Right cardiac atrium (tissue), 5 donors: ENCODE measurements at regions not wholly inside any gene's neighbourhood (a gene's known extent, or its start where the extent isn't known, plus 50 kb on each side); places are given as distances from the start of the nearest gene placed in this dataset.
A peak's percentile ranks its signal among the peaks of the same experiment; 100 is the strongest.

Experiments
- ATAC-seq, 2 donors: fragments of 200-7000 bp; cut with Tn5 transposase; one replicate each; pipeline versions ENCODE4 v1.8.0 to v1.9.1; 2020; ENCODE audit warnings: moderate library complexity in 2 of 2, mild to moderate bottlenecking in 1 of 2
- DNase-seq, 3 donors: peaks; one replicate each; pipeline ENCODE4 v3.0.0-alpha.2; 2020
- H3K27ac ChIP-seq: one replicate; pipeline ENCODE4 v1.5.1; 2013; ENCODE audit warnings: mild to moderate bottlenecking, low read length, control low read depth, moderate library complexity
- H3K27me3 ChIP-seq: one replicate; pipeline ENCODE4 v1.6.1; 2013; ENCODE audit not compliant: control insufficient read depth, insufficient read depth
- H3K4me1 ChIP-seq: one replicate; pipeline ENCODE4 v1.6.1; 2013; ENCODE audit warnings: low read length; ENCODE audit not compliant: control insufficient read depth, insufficient read depth
- H3K4me3 ChIP-seq: one replicate; pipeline ENCODE4 v1.5.1; 2013; ENCODE audit warnings: low read length, control low read depth
- H3K9me3 ChIP-seq: one replicate; pipeline ENCODE4 v1.6.1; 2013; ENCODE audit warnings: low read length; ENCODE audit not compliant: control insufficient read depth
- WGBS: extraction: QIAGEN DNeasy Blood & Tissue Kit; methylation state at CpG from one replicate; pipeline ENCODE4 v1.1.7; 2013; 5-methylcytosine and 5-hydroxymethylcytosine counted together
- intact Hi-C, 4 donors: fragments of 100-400 bp; cut with DNase I; formaldehyde crosslinking; loops; one replicate each; pipeline versions ENCODE4 v1.11.0 to v1.14.0; 2022 to 2023
- donor health status: healthy with polysubstance abuse.
- donor health status: DM: no; HTN: yes; CAD: no.
- donor health status: DM: no; HTN: no; CAD: no.
- donor health status: DM: no; HTN: yes; CAD: no; lungs with severe emphysema.
- donor health status: DM: yes; HTN: yes; CAD: no.

DNA sequence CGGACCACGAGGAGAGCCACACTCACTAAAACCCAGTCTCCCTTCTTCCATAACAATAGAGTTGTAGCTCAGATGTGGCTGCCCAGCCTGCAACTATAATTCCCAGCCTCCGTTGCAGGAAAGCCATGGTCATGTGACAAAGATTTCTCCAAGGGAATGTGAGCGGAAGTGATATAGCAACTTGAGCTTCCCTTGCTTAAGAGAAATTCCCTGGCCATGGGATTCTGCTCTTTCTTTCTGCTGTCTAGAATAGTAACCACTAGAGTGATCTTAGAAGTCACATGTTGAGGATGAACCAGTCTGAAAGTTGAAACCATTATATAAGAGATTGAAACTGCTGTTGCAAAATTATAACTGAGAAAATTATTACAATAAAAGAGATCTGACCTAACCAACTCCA, 86.4 kb upstream of the MED14 start:
- H3K27me3 ChIP-seq = no peaks in the 10 kb centered on the region
- no peaks in the 10 kb centered on the region for H3K4me1 ChIP-seq
- intact Hi-C loops = no loop called here
- DNase-seq (no peak), ATAC-seq (no peak)
- H3K27ac ChIP-seq = no peak overlapping the region
- WGBS = 62% methylated on average over 4 of the region's 4 CpGs
- H3K9me3 ChIP-seq = no peaks in the 10 kb centered on the region
- no peak overlapping the region for H3K4me3 ChIP-seq

DNA sequence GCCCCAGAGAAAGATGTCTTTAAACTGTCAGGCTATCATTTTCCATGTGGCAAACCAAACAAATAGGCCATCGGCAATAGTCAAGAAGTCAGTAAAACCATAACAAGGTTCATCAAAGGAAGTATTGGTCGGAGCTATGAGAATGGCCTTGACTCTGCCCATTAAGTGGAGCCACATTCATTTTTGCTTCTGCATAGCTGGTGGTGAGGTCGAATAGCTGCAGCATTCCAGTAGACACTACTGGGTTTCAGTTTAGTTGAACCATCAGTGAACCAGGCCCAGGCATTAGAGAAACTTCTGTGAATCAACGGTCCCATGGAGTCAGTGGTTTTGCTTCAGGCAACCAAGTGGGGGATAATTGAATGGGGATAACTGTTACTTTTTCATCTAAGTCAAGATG, 92.0 kb upstream of the MED14 start:
- H3K4me1 ChIP-seq = no peaks in the 10 kb centered on the region
- no peaks in the 10 kb centered on the region for H3K9me3 ChIP-seq
- 95% methylated on average over 4 of the region's 4 CpGs for WGBS
- intact Hi-C loops = no loop called here
- ATAC-seq = no peak
- no peaks in the 10 kb centered on the region for H3K27me3 ChIP-seq
- H3K4me3 ChIP-seq = no peak overlapping the region
- DNase-seq = no peak
- H3K27ac ChIP-seq = no peak overlapping the region

DNA sequence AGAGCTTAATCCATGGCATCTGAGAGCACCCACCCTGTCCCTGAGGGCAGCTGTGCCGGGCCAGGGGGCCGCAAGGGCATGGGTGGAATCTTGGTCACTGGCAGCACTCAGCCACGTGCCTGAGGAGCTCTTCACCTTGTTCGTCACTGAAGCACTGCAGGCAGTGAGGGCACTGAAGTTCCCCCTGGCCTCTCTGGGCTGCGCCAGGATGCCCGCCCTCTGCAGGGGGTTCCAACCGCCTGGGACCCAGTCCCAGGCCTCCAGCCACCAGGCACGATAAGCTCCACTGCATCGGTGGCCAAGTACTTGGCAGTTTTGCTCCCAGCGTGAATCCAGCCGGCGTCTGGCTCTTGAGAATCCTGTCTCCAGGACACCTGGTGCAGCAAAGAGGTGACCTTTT, 96.4 kb upstream of the MED14 start:
- ATAC-seq = no peak
- no peak overlapping the region for H3K4me3 ChIP-seq
- no peak overlapping the region for H3K27ac ChIP-seq
- H3K9me3 ChIP-seq = no peaks in the 10 kb centered on the region
- WGBS = 74% methylated on average over 12 of the region's 12 CpGs
- H3K27me3 ChIP-seq = no peaks in the 10 kb centered on the region
- DNase-seq = no peak
- intact Hi-C loops = no loop called here
- no peaks in the 10 kb centered on the region for H3K4me1 ChIP-seq

DNA sequence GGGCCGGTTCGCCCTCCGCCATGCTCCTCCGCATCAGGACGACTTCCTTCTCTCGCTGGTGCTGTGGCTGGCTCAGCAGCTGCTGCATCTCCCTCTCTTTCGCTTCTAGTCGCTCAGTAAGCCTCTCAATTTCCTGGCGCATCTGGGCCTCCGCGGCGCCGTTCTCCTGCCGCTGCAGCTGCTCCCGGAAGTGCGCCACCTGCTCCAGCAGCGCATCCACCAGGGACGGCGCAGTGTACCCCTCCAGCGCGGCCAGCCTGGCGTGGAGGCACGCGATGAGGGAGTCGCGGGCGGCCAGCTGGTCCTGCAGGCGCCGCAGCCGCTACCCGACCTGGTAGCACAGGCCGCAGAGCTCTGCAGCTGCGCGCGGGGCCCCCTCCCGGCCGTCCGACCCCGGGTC, 97.4 kb upstream of the MED14 start:
- H3K9me3 ChIP-seq = no peaks in the 10 kb centered on the region
- no peak for ATAC-seq
- no peak overlapping the region for H3K27ac ChIP-seq
- no peaks in the 10 kb centered on the region for H3K4me1 ChIP-seq
- WGBS = 95% methylated on average over 39 of the region's 39 CpGs
- no peaks in the 10 kb centered on the region for H3K27me3 ChIP-seq
- DNase-seq = peak in 1 of 3 donors; percentile 52
- H3K4me3 ChIP-seq = no peak overlapping the region
- intact Hi-C loops = no loop called here

DNA sequence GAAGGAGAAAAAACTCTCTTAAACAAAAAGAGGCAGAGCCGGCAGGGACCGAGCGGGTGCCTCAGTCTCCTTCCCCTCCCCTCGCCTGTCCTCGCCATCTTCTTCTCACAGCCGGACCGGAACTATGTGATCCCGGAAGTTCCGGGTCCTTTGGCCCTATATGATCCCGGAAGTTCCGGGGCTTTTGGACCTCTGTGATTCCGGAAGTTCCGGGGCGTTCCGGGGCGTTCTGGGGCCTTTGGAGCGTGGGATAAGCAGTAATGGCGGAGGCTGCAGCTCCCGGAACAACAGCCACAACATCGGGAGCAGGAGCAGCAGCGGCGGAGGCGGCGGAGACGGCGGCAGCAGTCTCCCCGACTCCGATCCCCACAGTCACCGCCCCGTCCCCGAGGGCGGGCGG, 98.9 kb upstream of the MED14 start:
- no peak for ATAC-seq
- Histone ChIP-seq H3K27me3 (no peaks in the 10 kb centered on the region), H3K9me3 (no peaks in the 10 kb centered on the region), H3K4me1 (no peaks in the 10 kb centered on the region), H3K27ac (no peak overlapping the region), H3K4me3 (no peak overlapping the region)
- intact Hi-C loops = no loop called here
- 96% methylated on average over 33 of the region's 33 CpGs for WGBS
- DNase-seq = no peak

DNA sequence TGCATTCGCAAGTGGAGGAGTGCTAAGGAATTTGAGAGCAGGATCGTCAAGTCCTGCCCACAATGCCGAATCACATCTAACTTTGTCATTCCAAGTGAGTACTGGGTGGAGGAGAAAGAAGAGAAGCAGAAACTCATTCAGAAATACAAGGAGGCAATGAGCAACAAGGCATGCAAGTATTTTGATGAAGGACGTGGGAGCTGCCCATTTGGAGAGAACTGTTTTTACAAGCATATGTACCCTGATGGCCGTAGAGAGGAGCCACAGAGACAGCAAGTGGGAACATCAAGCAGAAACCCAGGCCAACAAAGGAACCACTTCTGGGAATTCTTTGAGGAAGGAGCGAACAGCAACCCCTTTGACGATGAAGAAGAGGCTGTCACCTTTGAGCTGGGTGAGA, 100.2 kb upstream of the MED14 start:
- Histone ChIP-seq H3K4me1 (no peaks in the 10 kb centered on the region), H3K9me3 (no peaks in the 10 kb centered on the region), H3K27me3 (no peaks in the 10 kb centered on the region), H3K4me3 (no peak overlapping the region), H3K27ac (no peak overlapping the region)
- ATAC-seq (no peak), DNase-seq (no peak)
- WGBS = 80% methylated on average over 7 of the region's 7 CpGs
- intact Hi-C loops = no loop called here

DNA sequence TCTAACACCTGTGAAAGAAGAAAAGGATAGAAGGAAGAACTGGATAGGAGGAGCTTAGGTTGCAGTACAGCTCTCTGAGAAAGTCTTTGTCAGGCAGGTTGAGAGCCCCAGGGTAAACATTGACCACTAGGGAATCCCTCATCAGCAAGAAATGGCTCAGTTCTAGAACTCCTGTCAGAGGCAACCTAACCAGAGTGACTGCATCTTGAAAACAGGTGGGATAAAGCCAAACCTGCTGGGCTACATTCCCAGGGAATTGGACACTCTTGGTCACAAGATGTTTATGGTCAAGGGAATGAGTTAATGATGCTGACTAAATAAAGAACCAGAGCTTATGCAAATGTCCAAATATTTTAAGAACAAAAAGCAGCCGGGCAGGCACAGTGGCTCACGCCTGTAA, 108.3 kb upstream of the MED14 start:
- intact Hi-C loops = no loop called here
- no peaks in the 10 kb centered on the region for H3K4me1 ChIP-seq
- WGBS = 93% methylated on average over 2 of the region's 2 CpGs
- H3K9me3 ChIP-seq = no peaks in the 10 kb centered on the region
- no peak overlapping the region for H3K4me3 ChIP-seq
- no peak overlapping the region for H3K27ac ChIP-seq
- H3K27me3 ChIP-seq = no peaks in the 10 kb centered on the region
- ATAC-seq = no peak
- no peak for DNase-seq

DNA sequence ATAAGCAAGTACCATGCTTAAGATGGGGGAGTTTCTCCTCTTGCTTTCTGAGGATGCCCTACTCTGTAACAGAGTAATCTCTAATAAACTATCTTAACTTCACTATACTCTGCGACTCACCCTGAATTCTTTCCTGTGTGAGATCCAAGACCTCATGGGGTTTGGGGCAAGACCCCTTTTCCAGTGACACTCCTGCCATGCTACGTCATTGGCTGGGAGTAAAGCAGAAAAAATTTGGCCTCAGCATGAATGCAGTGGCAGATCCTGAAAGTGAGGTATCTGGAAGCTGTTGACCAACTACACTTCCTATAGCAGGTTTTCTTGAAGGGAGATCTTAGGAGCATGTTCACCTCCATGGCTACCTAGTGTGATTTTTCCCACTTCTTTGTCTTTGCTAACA, 109.1 kb upstream of the MED14 start:
- WGBS = 86% methylated on average over 2 of the region's 2 CpGs

DNA sequence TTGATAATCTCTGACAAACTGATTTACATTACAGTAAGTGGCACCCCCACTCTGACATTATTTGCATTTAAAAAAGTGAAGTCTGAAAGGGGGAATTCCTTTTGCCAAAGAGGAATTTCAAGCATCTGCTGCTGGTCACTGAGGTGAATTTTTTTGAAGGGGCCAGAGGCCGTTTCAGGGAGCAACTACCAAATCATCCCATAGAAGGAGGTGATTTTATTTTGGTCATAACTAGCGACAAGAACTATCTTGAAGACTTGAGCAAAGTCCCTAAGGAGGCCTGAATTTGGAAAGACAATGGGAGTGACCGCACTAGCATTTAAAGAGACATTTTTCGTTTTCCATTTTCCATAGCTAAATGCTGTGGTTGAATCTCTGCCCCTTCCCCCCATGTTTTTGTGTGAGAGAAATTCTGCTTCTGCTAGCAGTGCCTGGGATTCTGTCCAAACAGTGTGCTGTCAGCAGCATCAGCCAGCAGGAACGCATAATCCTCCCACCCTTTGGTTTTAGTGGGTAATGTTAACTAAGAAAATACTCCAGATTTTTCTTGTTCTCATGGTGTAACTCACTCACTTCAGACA, 110.1 kb upstream of the MED14 start:
- Histone ChIP-seq H3K27ac (peak overlapping the region; percentile 45), H3K4me1 (no peaks in the 10 kb centered on the region), H3K27me3 (no peaks in the 10 kb centered on the region), H3K9me3 (no peaks in the 10 kb centered on the region), H3K4me3 (no peak overlapping the region)
- ATAC-seq = peak; percentile 40 to 80
- 19% methylated on average over 5 of the region's 5 CpGs for WGBS
- intact Hi-C loops = no loop called here
- DNase-seq = peak; percentile 29 to 63 (median 41)

More for the DNA sequence above, 109.1 kb upstream of the MED14 start:
- intact Hi-C loops = no loop called here
- Histone ChIP-seq H3K27ac (no peak overlapping the region), H3K4me1 (no peaks in the 10 kb centered on the region), H3K27me3 (no peaks in the 10 kb centered on the region), H3K9me3 (no peaks in the 10 kb centered on the region), H3K4me3 (no peak overlapping the region)
- no peak for DNase-seq
- ATAC-seq = no peak

DNA sequence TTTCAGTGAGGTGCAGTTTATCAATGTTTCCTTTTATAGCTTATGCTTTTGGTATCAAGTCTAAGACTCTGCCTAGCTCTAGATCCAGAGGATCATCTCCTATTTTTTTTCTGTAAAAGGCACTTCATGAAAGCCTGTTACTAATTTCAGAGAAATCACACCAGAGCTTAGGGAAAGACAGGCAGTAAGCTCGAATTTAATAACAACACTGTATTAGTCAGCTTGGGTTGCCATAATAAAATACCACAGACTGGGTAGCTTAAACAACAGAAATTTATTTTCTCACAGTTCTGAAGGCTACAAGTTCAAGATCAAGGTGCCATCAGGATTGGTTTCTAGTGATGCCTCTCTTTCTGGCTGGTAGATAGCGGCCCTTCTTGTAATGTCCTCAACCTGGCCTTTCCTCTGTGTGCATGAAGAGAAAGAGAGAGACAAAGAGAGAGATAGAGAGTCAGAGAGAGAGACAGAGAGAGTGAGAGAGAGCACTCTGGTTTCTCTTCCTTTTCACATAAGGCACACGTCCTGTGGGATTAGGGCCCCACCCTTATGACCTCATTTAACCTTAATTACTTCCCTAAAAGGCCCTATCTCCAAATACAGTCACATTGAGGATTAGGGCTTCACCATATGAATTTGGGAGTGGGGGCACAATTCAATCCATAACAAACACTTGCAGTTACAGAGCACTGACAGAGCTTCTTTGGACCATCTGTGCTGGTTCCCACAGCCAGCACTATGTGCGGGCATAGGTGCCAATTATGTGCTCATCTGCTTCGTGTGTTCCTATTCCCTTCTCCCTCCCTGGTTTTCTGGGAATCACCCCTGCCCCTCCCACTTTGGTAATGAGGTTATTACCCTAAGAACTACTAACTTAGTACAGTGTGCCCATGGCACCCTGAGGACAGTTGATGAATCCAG, 114.8 kb upstream of the MED14 start:
- DNase-seq (no peak), ATAC-seq (no peak)
- Histone ChIP-seq H3K4me1 (no peaks in the 10 kb centered on the region), H3K27ac (no peak overlapping the region), H3K9me3 (no peaks in the 10 kb centered on the region), H3K4me3 (no peak overlapping the region), H3K27me3 (no peaks in the 10 kb centered on the region)
- intact Hi-C loops = no loop called here
- WGBS = 83% methylated on average over 5 of the region's 5 CpGs

DNA sequence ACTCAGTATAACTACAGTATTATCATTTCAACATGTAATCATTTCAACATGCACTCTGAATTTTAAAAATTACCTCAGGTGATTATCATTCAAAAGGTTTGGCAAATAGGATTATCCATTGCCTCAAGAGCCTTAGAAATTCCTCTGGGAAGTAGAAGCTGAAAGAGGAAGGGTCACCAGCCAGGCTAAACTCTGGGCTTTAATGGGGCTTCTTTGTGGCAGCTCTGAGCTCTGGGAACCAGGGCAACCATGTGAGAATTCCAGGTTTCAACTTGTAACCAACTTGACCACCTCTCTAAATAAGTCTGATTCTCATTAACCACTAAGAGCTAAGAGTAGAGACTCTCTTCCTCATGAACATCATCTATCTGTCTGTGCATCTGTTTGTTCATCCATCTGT, 117.2 kb upstream of the MED14 start:
- Histone ChIP-seq H3K4me3 (no peak overlapping the region), H3K4me1 (no peaks in the 10 kb centered on the region), H3K27me3 (no peaks in the 10 kb centered on the region), H3K9me3 (no peaks in the 10 kb centered on the region), H3K27ac (no peak overlapping the region)
- intact Hi-C loops = no loop called here
- no peak for ATAC-seq
- no peak for DNase-seq
